ENCODE measurements at regions not wholly inside any gene's neighbourhood (a gene's known extent, or its start where the extent isn't known, plus 50 kb on each side); places are given as distances from the start of the nearest gene placed in this dataset.

DNA sequence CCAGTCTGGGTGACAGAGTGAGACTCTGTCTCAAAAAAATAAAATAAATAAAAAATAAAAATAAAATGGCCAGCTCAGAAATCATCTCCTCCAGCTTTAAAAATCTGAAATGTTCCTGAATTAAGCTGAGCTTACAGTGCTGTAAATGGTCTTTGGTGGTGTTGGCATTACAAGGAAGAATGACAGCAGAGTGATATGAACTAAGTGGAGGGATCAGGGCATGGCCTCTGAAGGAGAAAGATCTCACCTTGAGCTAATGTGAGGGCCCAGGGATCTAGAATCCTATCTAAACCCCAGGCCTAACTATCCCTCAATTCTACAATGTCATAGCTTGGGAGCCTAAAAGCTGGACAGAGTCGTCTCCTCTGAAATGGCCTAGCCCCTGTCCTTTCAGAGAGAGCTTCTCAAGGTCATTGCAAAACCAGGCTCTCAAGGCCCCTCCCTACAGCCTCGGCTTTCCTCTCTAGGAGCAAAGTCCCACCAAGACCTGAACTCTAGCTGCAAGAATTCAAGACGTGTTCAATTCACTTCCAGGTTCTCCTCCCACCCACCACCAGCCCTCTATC, 345.4 kb downstream of the BUD13 start:
- TF ChIP-seq, protein P1, sequence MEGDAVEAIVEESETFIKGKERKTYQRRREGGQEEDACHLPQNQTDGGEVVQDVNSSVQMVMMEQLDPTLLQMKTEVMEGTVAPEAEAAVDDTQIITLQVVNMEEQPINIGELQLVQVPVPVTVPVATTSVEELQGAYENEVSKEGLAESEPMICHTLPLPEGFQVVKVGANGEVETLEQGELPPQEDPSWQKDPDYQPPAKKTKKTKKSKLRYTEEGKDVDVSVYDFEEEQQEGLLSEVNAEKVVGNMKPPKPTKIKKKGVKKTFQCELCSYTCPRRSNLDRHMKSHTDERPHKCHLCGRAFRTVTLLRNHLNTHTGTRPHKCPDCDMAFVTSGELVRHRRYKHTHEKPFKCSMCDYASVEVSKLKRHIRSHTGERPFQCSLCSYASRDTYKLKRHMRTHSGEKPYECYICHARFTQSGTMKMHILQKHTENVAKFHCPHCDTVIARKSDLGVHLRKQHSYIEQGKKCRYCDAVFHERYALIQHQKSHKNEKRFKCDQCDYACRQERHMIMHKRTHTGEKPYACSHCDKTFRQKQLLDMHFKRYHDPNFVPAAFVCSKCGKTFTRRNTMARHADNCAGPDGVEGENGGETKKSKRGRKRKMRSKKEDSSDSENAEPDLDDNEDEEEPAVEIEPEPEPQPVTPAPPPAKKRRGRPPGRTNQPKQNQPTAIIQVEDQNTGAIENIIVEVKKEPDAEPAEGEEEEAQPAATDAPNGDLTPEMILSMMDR (IDR thresholded peaks at IDR 0.05), result no peak
- TF ChIP-seq EZH2phosphoT487 (IDR thresholded peaks at IDR 0.05) (no peak), EZH2 (IDR thresholded peaks at IDR 0.05) (no peak)
